H9 (cell line): ENCODE measurements at regions not wholly inside any gene's neighbourhood (a gene's known extent, or its start where the extent isn't known, plus 50 kb on each side); places are given as distances from the start of the nearest gene placed in this dataset.

Experiments
- DNase-seq: peaks from one replicate; pipeline ENCODE4 v3.0.0-alpha.2; 2017
- H2AFZ ChIP-seq: one replicate; pipeline ENCODE4 v1.6.1; 2013; ENCODE audit warnings: mild to moderate bottlenecking, low read length, control low read depth, moderate library complexity
- H2AK5ac ChIP-seq: 2 replicates; pipeline ENCODE4 v1.6.1; 2013; ENCODE audit warnings: low read length, control low read depth, mixed read lengths; ENCODE audit not compliant: insufficient read length
- H2BK120ac ChIP-seq: one replicate; pipeline ENCODE4 v1.6.1; 2013; ENCODE audit warnings: low read depth, mild to moderate bottlenecking, low read length, control low read depth, inconsistent platforms; ENCODE audit not compliant: poor library complexity, severe bottlenecking
- H2BK12ac ChIP-seq: 2 replicates; pipeline ENCODE4 v1.6.1; 2013; ENCODE audit warnings: low read length, control low read depth, mixed read lengths, low read depth; ENCODE audit not compliant: insufficient read length
- H2BK15ac ChIP-seq: 2 replicates; pipeline ENCODE4 v1.6.1; 2013; ENCODE audit warnings: low read depth, low read length, control low read depth
- H2BK20ac ChIP-seq: one replicate; pipeline ENCODE4 v1.6.1; 2013; ENCODE audit warnings: low read depth, mild to moderate bottlenecking, low read length, control low read depth, inconsistent platforms; ENCODE audit not compliant: poor library complexity, severe bottlenecking
- H2BK5ac ChIP-seq: 2 replicates; pipeline ENCODE4 v1.6.1; 2013; ENCODE audit warnings: low read length, control low read depth, mixed read lengths; ENCODE audit not compliant: insufficient read length
- H3K14ac ChIP-seq: 2 replicates; pipeline ENCODE4 v1.6.1; 2013; ENCODE audit warnings: low read length, control low read depth; ENCODE audit not compliant: insufficient read depth
- H3K18ac ChIP-seq: 2 replicates; pipeline ENCODE4 v1.6.1; 2013; ENCODE audit warnings: low read depth, mild to moderate bottlenecking, mixed read lengths, low read length, control low read depth; ENCODE audit not compliant: insufficient read length
- H3K23ac ChIP-seq: 2 replicates; pipeline ENCODE4 v1.6.1; 2013; ENCODE audit warnings: low read length, control low read depth, mixed read lengths, low read depth; ENCODE audit not compliant: insufficient read length
- H3K23me2 ChIP-seq: 2 replicates; pipeline ENCODE4 v1.6.1; 2013; ENCODE audit warnings: low read depth, mild to moderate bottlenecking, mixed read lengths, low read length, control low read depth; ENCODE audit not compliant: insufficient read length, poor library complexity, severe bottlenecking
- H3K27ac ChIP-seq: 2 replicates; pipeline ENCODE4 v1.5.1; 2013; ENCODE audit warnings: low read length, control low read depth, mixed read lengths, low read depth; ENCODE audit not compliant: insufficient read length
- H3K27me3 ChIP-seq: 2 replicates; pipeline ENCODE4 v1.6.1; 2013; ENCODE audit warnings: low read length, control low read depth, inconsistent platforms; ENCODE audit not compliant: insufficient read depth
- H3K4ac ChIP-seq: 2 replicates; pipeline ENCODE4 v1.6.1; 2013; ENCODE audit warnings: low read depth, mild to moderate bottlenecking, control low read depth, inconsistent platforms, low read length, moderate library complexity
- H3K4me1 ChIP-seq: 2 replicates; pipeline ENCODE4 v1.6.1; 2013; ENCODE audit warnings: low read length, control low read depth, inconsistent platforms; ENCODE audit not compliant: insufficient read depth
- H3K4me2 ChIP-seq: 2 replicates; pipeline ENCODE4 v1.6.1; 2013; ENCODE audit warnings: low read length, control low read depth, mixed read lengths; ENCODE audit not compliant: insufficient read length, insufficient read depth
- H3K56ac ChIP-seq: 2 replicates; pipeline ENCODE4 v1.6.1; 2013; ENCODE audit warnings: low read depth, mild to moderate bottlenecking, mixed read lengths, low read length, control low read depth; ENCODE audit not compliant: insufficient read length
- H3K79me1 ChIP-seq: 2 replicates; pipeline ENCODE4 v1.6.1; 2013; ENCODE audit warnings: low read depth, mild to moderate bottlenecking, moderate library complexity, low read length, control low read depth, inconsistent platforms; ENCODE audit not compliant: insufficient read depth, poor library complexity, severe bottlenecking
- H3K79me2 ChIP-seq: 2 replicates; pipeline ENCODE4 v1.6.1; 2013; ENCODE audit warnings: low read length, control low read depth, inconsistent platforms; ENCODE audit not compliant: insufficient read depth
- H3K9ac ChIP-seq: 2 replicates; pipeline ENCODE4 v1.6.1; 2013; ENCODE audit warnings: low read length, control low read depth, mixed read lengths; ENCODE audit not compliant: insufficient read length; ENCODE audit errors: extremely low read depth
- H3K9me3 ChIP-seq: one replicate; pipeline ENCODE4 v1.6.1; 2013; ENCODE audit warnings: low read depth, low read length, inconsistent platforms; ENCODE audit not compliant: control insufficient read depth
- H3T11ph ChIP-seq: one replicate; pipeline ENCODE4 v1.6.1; 2013; ENCODE audit warnings: mild to moderate bottlenecking, low read length, control low read depth, inconsistent platforms
- H4K20me1 ChIP-seq: one replicate; pipeline ENCODE4 v1.6.1; 2013; ENCODE audit not compliant: control insufficient read depth, insufficient read length, insufficient read depth
- H4K5ac ChIP-seq: 2 replicates; pipeline ENCODE4 v1.6.1; 2013; ENCODE audit warnings: low read depth, mild to moderate bottlenecking, mixed read lengths, low read length, control low read depth; ENCODE audit not compliant: insufficient read length
- H4K8ac ChIP-seq: replicated peaks from 2 replicates; pipeline ENCODE4 v1.6.1; 2013; ENCODE audit warnings: low read length, control low read depth, mixed read lengths, low read depth; ENCODE audit not compliant: insufficient read length
- H4K91ac ChIP-seq: 2 replicates; pipeline ENCODE4 v1.6.1; 2013; ENCODE audit warnings: low read depth, mild to moderate bottlenecking, moderate library complexity, mixed read lengths, low read length, control low read depth; ENCODE audit not compliant: insufficient read length
- H3K27ac Mint-ChIP-seq, 3 experiments: 2 replicates in 2 of 3; 3 replicates in 1 of 3; pipeline ENCODE4 v1.8.0; 2020 to 2021; ENCODE audit warnings: mixed read lengths in 3 of 3, mild to moderate bottlenecking in 1 of 3, moderate library complexity in 1 of 3
- H3K27me3 Mint-ChIP-seq: 2 replicates; pipeline ENCODE4 v1.8.0; 2021; ENCODE audit warnings: low read depth, mild to moderate bottlenecking, moderate library complexity, mixed read lengths
- H3K36me3 Mint-ChIP-seq, 3 experiments: 2 replicates in 2 of 3; 3 replicates in 1 of 3; pipeline ENCODE4 v1.8.0; 2020 to 2021; ENCODE audit warnings: low read depth in 3 of 3, mixed read lengths in 3 of 3; ENCODE audit not compliant: insufficient read depth in 1 of 3
- H3K4me1 Mint-ChIP-seq, 2 experiments: 2 replicates each; pipeline ENCODE4 v1.8.0; 2020; ENCODE audit warnings: mixed read lengths in 2 of 2
- H3K4me3 Mint-ChIP-seq, 2 experiments: 2 replicates in 1 of 2; 3 replicates in 1 of 2; pipeline ENCODE4 v1.8.0; 2020 to 2021; ENCODE audit warnings: mild to moderate bottlenecking in 2 of 2, mixed read lengths in 2 of 2, moderate library complexity in 1 of 2
- H3K9me3 Mint-ChIP-seq, 2 experiments: 2 replicates in 1 of 2; 3 replicates in 1 of 2; pipeline ENCODE4 v1.8.0; 2020; ENCODE audit warnings: mild to moderate bottlenecking in 2 of 2, mixed read lengths in 2 of 2, moderate library complexity in 1 of 2
- WGBS: extraction: QIAGEN DNeasy Blood & Tissue Kit; methylation state at CpG from one replicate; pipeline ENCODE4 v1.1.7; 2013; ENCODE audit warnings: missing lambda C conversion rate, low lambda C conversion rate, mixed read lengths; ENCODE audit not compliant: insufficient read length; ENCODE audit errors: extremely low coverage; 5-methylcytosine and 5-hydroxymethylcytosine counted together
- TF ChIP-seq, protein P1 (sequence below): fragments of 200-600 bp; sonication (generic); conservative IDR thresholded peaks from 3 replicates; pipeline ENCODE4 v1.8.0; 2021; ENCODE audit warnings: antibody characterized with exemption, mild to moderate bottlenecking

DNA sequence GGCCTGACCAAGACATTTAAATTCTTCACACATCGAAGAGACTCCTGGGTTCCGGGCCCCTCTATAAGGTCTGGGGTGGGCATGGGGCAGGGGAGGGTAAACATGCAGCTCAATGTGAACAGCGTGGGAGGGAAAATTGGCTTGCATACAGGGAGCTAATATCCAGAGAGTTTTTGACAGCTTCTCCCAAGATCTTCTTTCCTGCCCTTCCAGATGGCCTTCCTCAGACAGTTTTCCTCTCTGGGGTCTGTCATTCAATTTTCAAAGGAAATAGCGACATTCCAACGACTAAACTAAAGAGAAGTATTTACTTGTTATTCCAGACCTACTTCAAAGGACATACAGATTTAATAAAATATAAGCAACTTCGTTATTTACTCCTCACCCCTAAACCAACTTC lies 1030.6 kb downstream of the MCTP2 start:
- no peak overlapping the region for H2BK15ac ChIP-seq
- H4K91ac ChIP-seq: no peak overlapping the region
- H4K8ac ChIP-seq: no peak overlapping the region
- no peak overlapping the region for H3K9ac ChIP-seq
- Mint-ChIP-seq H3K4me1 (peaks cover 6% of the 10 kb centered on the region in 2 experiments), H3K27me3 (no peaks in the 10 kb centered on the region), H3K27ac (no peak overlapping the region), H3K4me3 (no peak overlapping the region), H3K36me3 (no peaks in the 10 kb centered on the region), H3K9me3 (no peaks in the 10 kb centered on the region)
- TF ChIP-seq, protein P1, sequence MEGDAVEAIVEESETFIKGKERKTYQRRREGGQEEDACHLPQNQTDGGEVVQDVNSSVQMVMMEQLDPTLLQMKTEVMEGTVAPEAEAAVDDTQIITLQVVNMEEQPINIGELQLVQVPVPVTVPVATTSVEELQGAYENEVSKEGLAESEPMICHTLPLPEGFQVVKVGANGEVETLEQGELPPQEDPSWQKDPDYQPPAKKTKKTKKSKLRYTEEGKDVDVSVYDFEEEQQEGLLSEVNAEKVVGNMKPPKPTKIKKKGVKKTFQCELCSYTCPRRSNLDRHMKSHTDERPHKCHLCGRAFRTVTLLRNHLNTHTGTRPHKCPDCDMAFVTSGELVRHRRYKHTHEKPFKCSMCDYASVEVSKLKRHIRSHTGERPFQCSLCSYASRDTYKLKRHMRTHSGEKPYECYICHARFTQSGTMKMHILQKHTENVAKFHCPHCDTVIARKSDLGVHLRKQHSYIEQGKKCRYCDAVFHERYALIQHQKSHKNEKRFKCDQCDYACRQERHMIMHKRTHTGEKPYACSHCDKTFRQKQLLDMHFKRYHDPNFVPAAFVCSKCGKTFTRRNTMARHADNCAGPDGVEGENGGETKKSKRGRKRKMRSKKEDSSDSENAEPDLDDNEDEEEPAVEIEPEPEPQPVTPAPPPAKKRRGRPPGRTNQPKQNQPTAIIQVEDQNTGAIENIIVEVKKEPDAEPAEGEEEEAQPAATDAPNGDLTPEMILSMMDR: no peak
- no peak overlapping the region for H2BK120ac ChIP-seq
- no peak overlapping the region for H2AK5ac ChIP-seq
- H4K20me1 ChIP-seq: no peaks in the 10 kb centered on the region
- no peak overlapping the region for H4K5ac ChIP-seq
- H2BK20ac ChIP-seq: no peak overlapping the region
- no peak overlapping the region for H2AFZ ChIP-seq
- no peaks in the 10 kb centered on the region for H3K9me3 ChIP-seq
- DNase-seq: no peak
- H2BK12ac ChIP-seq: no peak overlapping the region
- 100% methylated on average over 1 of the region's 6 CpGs for WGBS
- no peak overlapping the region for H3K14ac ChIP-seq
- H3K79me1 ChIP-seq: no peaks in the 10 kb centered on the region
- H3K18ac ChIP-seq: no peak overlapping the region
- H3K23me2 ChIP-seq: no peaks in the 10 kb centered on the region
- H3K79me2 ChIP-seq: no peaks in the 10 kb centered on the region
- no peak overlapping the region for H3K56ac ChIP-seq
- H3K27ac ChIP-seq: no peak overlapping the region
- H3K4me2 ChIP-seq: no peak overlapping the region
- H3T11ph ChIP-seq: no peak overlapping the region
- H3K23ac ChIP-seq: no peak overlapping the region
- H3K4ac ChIP-seq: no peak overlapping the region
- H2BK5ac ChIP-seq: no peak overlapping the region
- H3K4me1 ChIP-seq: no peaks in the 10 kb centered on the region
- no peaks in the 10 kb centered on the region for H3K27me3 ChIP-seq
